ENCODE measurements at regions not wholly inside any gene's neighbourhood (a gene's known extent, or its start where the extent isn't known, plus 50 kb on each side); places are given as distances from the start of the nearest gene placed in this dataset.
A peak's percentile ranks its signal among the peaks of the same experiment; 100 is the strongest.

DNA sequence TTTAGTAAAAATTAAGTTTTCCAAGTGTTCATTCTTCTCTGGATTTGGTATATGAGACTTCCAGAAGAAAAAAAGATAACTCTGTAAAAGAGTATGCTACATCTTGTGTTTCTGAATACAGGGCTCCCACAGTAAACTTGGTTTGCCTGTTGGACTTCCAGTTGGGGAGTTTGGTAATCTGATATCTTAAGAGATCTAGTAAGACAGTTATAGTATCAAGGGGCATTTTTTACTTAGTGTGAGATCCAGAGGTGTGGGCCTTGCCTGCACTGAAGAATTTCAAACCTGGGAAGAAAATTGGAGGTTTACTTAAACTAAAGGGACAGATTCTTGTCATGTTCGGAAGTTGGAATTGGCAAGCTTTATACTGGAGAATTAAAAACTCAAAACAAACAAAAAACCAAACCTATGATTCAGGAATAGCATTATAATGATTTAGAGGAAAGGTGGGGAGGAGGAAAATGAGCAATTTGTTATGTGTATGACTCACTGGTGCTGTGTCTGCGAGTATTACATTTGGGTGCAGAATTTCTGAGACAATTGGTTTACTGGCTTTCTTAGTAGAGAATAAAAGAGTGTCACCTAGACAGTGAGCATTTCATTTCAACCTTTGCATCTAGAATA, 58.9 kb upstream of the ULK4 start:
- no peak overlapping the region for H3K27ac ChIP-seq (ENCODE audit: low read depth)
- peaks cover 3% of the 10 kb centered on the region for H3K4me1 ChIP-seq (ENCODE audit: insufficient read depth)
- H3K4me3 ChIP-seq (ENCODE audit: low read depth, low read length) = no peak overlapping the region
- DNase-seq (ENCODE audit: extremely low spot score) = no peak
- no peaks in the 10 kb centered on the region for H3K36me3 ChIP-seq (ENCODE audit: insufficient read depth)
- WGBS = 24% methylated on average over 2 of the region's 2 CpGs

DNA sequence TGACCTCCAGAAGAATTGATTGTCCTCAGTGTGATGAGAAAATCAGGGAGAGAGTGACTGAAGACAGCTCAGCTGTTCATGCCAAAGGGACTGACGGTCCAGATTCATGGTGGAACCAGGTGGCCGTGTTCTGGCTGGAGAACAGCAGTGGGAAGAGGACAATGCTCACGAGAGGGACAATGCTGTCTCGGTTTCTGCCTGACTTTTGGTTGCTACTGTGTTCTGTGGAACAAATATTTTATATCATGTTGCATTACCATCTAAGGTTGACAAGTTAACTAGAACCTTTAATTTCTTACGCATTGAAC, 58.0 kb upstream of the ULK4 start:
- peaks cover 3% of the 10 kb centered on the region for H3K4me1 ChIP-seq (ENCODE audit: insufficient read depth)
- WGBS = 92% methylated on average over 5 of the region's 5 CpGs
- no peak overlapping the region for H3K27ac ChIP-seq (ENCODE audit: low read depth)

DNA sequence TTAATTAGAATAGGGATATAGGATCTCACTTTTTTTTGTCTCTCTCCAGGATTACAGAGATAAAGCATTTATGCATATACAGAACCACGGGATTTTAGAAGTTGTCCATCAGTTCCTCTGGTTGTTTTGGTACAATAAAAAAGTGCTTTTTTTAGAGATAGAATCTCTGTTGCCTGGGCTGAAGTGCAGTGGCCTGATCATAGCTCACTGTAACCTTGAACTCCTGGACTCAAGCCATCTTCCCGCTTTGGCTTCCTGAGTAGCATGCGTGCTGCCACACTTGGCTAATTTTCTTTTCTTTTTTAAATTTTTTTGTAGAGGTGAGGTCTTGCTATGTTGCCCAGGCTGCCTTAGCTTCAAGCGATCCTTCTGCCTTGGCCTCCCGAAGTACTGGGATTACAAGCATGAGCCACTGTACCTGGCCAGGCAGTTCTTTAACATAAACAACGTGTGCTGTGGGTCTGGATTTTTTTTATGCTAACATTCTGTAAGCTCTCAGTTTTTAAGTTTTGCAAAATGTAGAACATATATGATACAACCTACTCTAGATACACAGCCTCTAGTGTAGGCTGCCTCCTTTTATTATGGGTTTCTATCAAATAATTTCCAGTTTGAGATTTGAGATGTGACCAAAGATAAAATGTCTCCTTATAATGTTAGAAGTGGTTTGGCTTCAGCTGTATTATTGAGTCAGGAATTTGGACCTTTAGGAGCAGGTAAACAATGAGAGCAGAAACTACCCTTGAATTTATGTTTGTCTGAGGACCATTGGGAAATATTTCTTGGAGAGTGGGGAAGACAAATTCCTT, 57.4 kb upstream of the ULK4 start:
- Histone ChIP-seq H3K36me3 (ENCODE audit: insufficient read depth) (no peaks in the 10 kb centered on the region), H3K4me3 (ENCODE audit: low read depth, low read length) (no peak overlapping the region), H3K27ac (ENCODE audit: low read depth) (no peak overlapping the region), H3K4me1 (ENCODE audit: insufficient read depth) (peaks cover 3% of the 10 kb centered on the region)
- WGBS = 62% methylated on average over 6 of the region's 6 CpGs
- no peak for DNase-seq (ENCODE audit: extremely low spot score)

More for the DNA sequence above, 58.0 kb upstream of the ULK4 start:
- no peaks in the 10 kb centered on the region for H3K36me3 ChIP-seq (ENCODE audit: insufficient read depth)
- no peak for DNase-seq (ENCODE audit: extremely low spot score)
- no peak overlapping the region for H3K4me3 ChIP-seq (ENCODE audit: low read depth, low read length)

DNA sequence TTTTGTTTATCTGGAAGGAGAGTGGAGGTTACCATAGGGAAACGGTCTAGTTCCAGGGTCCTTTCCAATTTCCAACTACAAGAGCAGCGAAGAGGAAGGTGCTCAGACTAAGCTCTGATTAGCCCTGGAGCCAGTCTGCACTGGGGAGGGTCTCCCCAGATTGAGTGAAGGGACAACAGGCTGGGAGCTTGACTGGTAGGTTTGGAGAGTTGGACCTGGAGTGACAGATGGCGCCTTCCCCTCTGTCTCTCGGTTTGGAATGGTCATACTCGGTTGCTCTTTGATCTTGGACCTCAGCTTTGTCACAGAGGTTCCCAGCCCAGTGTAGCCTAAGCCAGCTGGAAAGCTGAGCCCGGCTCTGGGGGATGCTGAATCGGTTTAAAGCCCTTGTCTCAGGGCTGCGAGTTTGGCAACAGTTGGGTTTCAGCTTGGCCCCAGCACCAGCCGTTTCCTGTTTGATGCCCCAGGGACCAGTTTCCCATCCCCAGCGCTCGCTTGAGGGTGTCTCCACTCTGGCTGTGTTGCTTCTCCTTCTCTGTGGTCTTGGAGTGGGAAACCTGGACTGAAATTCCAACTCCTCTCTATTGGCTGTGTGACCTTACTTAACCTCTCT, 53.1 kb upstream of the ULK4 start:
- no peak for DNase-seq (ENCODE audit: extremely low spot score)
- Histone ChIP-seq H3K4me3 (ENCODE audit: low read depth, low read length) (peak overlapping the region; percentile 99), H3K4me1 (ENCODE audit: insufficient read depth) (no peaks in the 10 kb centered on the region), H3K36me3 (ENCODE audit: insufficient read depth) (no peaks in the 10 kb centered on the region), H3K27ac (ENCODE audit: low read depth) (no peak overlapping the region)
- WGBS = 10% methylated on average over 11 of the region's 11 CpGs

DNA sequence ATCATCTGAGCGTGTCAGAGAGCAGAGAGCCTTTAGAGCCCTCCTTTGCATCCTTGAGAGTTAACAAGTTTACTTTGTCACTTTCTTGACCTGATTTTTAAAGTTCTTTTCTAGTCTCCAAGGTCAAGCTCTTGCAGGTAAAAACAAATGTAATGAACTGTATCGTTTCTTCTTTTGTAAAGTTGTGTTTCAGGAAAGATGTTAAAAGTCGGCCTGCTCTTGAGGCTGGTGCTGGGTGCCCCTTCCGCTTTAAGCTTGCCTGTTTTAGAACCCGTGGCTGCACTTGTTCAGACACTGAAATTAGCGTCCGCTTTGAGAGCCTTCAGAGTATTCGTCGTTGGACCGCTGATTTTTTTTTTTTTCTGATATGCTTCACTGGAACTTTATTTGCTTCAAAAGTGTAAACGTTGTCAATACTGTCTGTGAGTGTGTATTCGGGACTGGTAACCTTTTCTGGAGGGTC, 52.6 kb upstream of the ULK4 start:
- Histone ChIP-seq H3K27ac (ENCODE audit: low read depth) (no peak overlapping the region), H3K36me3 (ENCODE audit: insufficient read depth) (no peaks in the 10 kb centered on the region), H3K4me3 (ENCODE audit: low read depth, low read length) (peak overlapping the region; percentile 99), H3K4me1 (ENCODE audit: insufficient read depth) (no peaks in the 10 kb centered on the region)
- DNase-seq (ENCODE audit: extremely low spot score) = no peak
- 2% methylated on average over 12 of the region's 12 CpGs for WGBS

DNA sequence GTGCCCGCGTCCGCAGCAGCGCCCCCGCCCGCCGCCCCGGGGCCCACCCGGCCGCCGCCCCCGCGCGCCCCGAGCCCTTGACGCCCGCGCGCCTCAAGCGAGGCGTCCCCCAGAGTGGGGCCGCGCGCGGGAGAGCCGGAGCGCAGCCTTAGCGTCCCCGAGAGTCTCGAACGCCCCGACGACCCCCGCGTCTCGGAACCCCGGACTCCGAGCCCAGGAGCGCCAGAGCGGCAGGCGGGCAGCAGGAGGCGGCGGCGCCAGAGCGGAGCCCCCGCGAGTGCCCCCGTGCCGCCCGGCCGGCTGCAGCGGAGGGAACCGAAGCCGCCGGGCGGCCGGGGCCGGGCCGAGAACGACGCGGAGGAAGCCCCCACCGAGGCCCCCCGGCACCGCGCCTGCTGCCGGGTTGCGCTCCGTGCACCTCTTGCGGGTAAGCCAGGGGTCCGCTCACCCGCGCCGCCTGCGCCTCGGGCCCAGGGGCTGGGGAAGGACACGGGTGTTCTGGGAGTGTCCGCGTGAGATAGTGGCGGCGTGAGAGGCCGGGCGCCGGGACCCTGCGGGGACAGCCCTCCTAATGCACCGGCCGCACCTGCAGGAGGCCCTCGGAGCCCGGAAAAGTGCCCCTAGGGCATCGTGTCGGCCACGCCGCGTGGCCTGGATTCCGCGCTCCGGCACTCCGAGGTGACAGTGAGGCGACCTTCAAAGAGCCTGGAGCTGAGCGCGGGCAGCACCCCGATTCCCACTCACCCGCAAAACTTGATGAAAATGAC, 52.0 kb upstream of the ULK4 start:
- Histone ChIP-seq H3K4me1 (ENCODE audit: insufficient read depth) (no peaks in the 10 kb centered on the region), H3K4me3 (ENCODE audit: low read depth, low read length) (peak overlapping the region; percentile 99), H3K36me3 (ENCODE audit: insufficient read depth) (no peaks in the 10 kb centered on the region), H3K27ac (ENCODE audit: low read depth) (peak overlapping the region; percentile 29)
- no peak for DNase-seq (ENCODE audit: extremely low spot score)
- under 1% methylated on average over 102 of the region's 103 CpGs for WGBS

DNA sequence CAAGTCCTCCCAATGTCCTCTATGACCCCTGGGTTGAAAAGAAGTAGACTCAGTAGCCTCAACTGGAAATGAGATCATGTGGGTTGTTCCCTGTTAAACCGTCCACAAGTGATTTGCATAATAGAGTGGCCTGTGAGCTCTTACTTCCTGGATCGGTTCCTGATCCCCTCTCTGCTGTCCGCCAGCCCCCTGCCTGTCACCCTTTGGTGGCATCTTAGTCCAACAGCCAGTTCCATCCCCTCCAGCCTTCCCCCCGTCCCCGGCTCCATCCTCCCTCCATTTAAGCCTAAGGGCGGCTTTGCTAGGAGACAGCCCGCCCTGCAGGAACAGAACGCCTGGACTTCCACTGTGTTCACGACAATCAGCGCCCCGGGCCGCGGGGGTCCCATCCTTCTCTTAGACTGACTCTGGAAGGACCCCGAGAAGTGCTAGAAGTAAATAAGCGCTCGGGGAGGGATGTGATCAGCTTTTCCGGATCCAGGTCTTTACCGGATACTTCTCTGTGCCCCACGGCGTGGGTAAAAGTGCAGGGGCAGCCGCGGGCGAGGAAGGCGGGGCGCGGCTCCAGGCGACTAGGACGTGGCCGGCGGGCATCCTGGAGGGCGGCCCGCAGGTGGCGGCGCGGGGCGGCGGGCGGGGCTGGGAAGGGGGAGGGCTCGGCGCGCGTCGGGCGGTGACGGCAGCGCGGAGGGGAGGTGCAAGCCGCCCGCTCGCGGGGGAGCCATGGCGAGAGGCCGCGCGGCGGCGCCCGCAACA, 51.2 kb upstream of the ULK4 start:
- H3K4me3 ChIP-seq (ENCODE audit: low read depth, low read length) = peak overlapping the region; percentile 99
- 1% methylated on average over 56 of the region's 58 CpGs for WGBS
- DNase-seq (ENCODE audit: extremely low spot score) = no peak
- no peaks in the 10 kb centered on the region for H3K36me3 ChIP-seq (ENCODE audit: insufficient read depth)
- H3K27ac ChIP-seq (ENCODE audit: low read depth) = peak overlapping the region; percentile 77
- no peaks in the 10 kb centered on the region for H3K4me1 ChIP-seq (ENCODE audit: insufficient read depth)

DNA sequence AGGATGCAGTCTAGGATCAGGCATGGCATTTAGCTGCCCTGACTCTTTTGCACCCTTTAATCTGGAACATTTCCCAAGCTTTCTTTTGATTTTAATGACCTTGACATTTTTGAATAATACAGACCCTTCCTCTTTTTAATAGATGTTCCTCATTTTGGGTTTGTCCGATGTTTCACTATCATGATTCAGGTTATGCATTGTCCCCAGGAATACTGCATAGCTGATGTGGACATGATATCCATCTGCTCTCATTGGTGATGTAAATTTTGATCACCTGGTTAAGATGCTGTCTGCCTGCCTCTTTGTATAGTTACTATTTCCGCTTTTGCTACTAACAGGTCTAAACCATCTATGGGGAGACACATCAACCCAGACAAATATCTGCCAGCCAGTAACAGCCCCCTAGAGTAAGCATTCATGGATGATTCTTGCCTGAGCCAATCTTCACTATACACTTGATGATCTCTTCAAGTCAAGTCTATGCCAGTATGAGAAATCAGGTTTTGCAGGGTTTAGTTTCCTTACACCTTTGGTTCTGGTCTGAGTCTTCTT, 50.6 kb upstream of the ULK4 start:
- Histone ChIP-seq H3K4me3 (ENCODE audit: low read depth, low read length) (no peak overlapping the region), H3K4me1 (ENCODE audit: insufficient read depth) (no peaks in the 10 kb centered on the region), H3K27ac (ENCODE audit: low read depth) (no peak overlapping the region), H3K36me3 (ENCODE audit: insufficient read depth) (no peaks in the 10 kb centered on the region)
- 66% methylated on average over 2 of the region's 2 CpGs for WGBS
- no peak for DNase-seq (ENCODE audit: extremely low spot score)
